ENCODE measurements at regions not wholly inside any gene's neighbourhood (a gene's known extent, or its start where the extent isn't known, plus 50 kb on each side); places are given as distances from the start of the nearest gene placed in this dataset.
A peak's percentile ranks its signal among the peaks of the same experiment; 100 is the strongest.

DNA sequence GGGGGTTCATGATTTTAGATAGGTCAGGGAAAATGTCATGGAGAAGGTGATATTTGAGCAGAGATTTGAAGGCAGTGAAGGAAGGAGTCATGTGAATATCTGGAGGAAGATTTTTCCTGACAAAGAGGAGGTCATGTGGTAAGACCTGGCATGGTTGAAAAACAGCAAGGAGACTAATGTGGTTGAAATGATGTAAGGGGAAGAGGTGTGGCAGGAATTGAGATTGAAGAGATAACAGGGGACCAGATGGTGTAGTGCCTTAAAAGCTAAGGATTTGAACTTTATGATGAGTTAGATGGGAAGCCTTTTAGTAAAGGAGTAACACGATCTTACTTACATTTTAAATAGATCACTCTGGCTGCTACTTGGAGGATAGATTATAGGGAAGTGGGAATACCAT lies 210.9 kb downstream of the RTL9 start:
- Histone ChIP-seq H2AFZ (no peak overlapping the region), H3K27ac (no peak overlapping the region), H3K27me3 (no peaks in the 10 kb centered on the region), H3K9me2 (replicated peaks; ENCODE audit: insufficient read depth) (no peaks in the 10 kb centered on the region), H3K36me3 (replicated peaks; ENCODE audit: insufficient read depth, low read depth) (no peaks in the 10 kb centered on the region), H3K79me2 (no peaks in the 10 kb centered on the region), H4K20me1 (ENCODE audit: insufficient read depth, poor library complexity, severe bottlenecking) (no peaks in the 10 kb centered on the region), H3K4me1 (ENCODE audit: insufficient read depth) (no peaks in the 10 kb centered on the region), H3K4me2 (no peak overlapping the region), H3K9me3 (ENCODE audit: low read depth) (no peaks in the 10 kb centered on the region), H3K4me3 (no peak overlapping the region)
- no peak for DNase-seq (ENCODE audit: low spot score)
- TF ChIP-seq EZH2phosphoT487 (IDR thresholded peaks at IDR 0.05; ENCODE audit: low read depth, severe bottlenecking, unreplicated experiment) (no peak), CTCF (IDR thresholded peaks at IDR 0.05; ENCODE audit: poor library complexity) (no peak), EZH2 (IDR thresholded peaks at IDR 0.05; ENCODE audit: borderline replicate concordance) (no peak)
- WGBS (ENCODE audit: low lambda C conversion rate, missing lambda C conversion rate) = 74% methylated on average over 1 of the region's 1 CpG

DNA sequence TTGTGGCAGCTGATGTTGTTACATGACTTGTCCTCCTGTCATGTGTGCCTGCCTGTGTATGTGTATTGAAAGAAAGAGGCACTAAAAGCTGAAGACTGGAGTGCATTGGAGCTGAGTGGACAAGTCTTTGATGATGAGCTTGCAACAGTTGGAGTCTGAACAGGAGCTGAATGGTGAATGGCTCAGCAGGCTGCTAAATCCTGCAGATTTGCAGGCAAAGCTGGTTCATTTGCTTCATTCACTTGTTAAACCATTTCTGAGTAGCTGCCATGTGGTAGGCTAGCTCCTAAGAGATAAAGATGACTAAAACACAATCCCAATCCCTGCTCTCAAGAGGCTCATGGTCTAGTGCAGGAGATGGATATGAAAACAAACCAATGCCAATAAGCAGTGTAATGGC lies 217.3 kb downstream of the CHRDL1 start:
- H3K4me1 ChIP-seq (ENCODE audit: insufficient read depth) = no peaks in the 10 kb centered on the region
- H3K9me2 ChIP-seq (replicated peaks; ENCODE audit: insufficient read depth) = no peaks in the 10 kb centered on the region

GRCh38 chrX:110584083-110584482 lies 211.5 kb downstream of the CHRDL1 start:
- no peaks in the 10 kb centered on the region for H3K9me2 ChIP-seq (replicated peaks; ENCODE audit: insufficient read depth)
- TF ChIP-seq CTCF (IDR thresholded peaks at IDR 0.05; ENCODE audit: poor library complexity) = no peak
- no peak for TF ChIP-seq EZH2 (IDR thresholded peaks at IDR 0.05; ENCODE audit: borderline replicate concordance)
- TF ChIP-seq EZH2phosphoT487 (IDR thresholded peaks at IDR 0.05; ENCODE audit: low read depth, severe bottlenecking, unreplicated experiment) = no peak
- DNase-seq (ENCODE audit: low spot score) = no peak
- no peak overlapping the region for H3K27ac ChIP-seq
- 62% methylated on average over 3 of the region's 3 CpGs for WGBS (ENCODE audit: low lambda C conversion rate, missing lambda C conversion rate)
- H3K9me3 ChIP-seq (ENCODE audit: low read depth) = no peaks in the 10 kb centered on the region
- no peak overlapping the region for H3K4me2 ChIP-seq
- no peaks in the 10 kb centered on the region for H3K79me2 ChIP-seq
- no peaks in the 10 kb centered on the region for H4K20me1 ChIP-seq (ENCODE audit: insufficient read depth, poor library complexity, severe bottlenecking)
- no peaks in the 10 kb centered on the region for H3K27me3 ChIP-seq
- H3K4me3 ChIP-seq = no peak overlapping the region
- no peaks in the 10 kb centered on the region for H3K36me3 ChIP-seq (replicated peaks; ENCODE audit: insufficient read depth, low read depth)
- H2AFZ ChIP-seq = no peak overlapping the region
- no peaks in the 10 kb centered on the region for H3K4me1 ChIP-seq (ENCODE audit: insufficient read depth)

More for the DNA sequence above, 217.3 kb downstream of the CHRDL1 start:
- Histone ChIP-seq H3K79me2 (no peaks in the 10 kb centered on the region), H3K4me2 (no peak overlapping the region), H2AFZ (no peak overlapping the region), H3K36me3 (replicated peaks; ENCODE audit: insufficient read depth, low read depth) (no peaks in the 10 kb centered on the region), H3K27me3 (no peaks in the 10 kb centered on the region), H4K20me1 (ENCODE audit: insufficient read depth, poor library complexity, severe bottlenecking) (no peaks in the 10 kb centered on the region), H3K9me3 (ENCODE audit: low read depth) (no peaks in the 10 kb centered on the region), H3K27ac (no peak overlapping the region), H3K4me3 (no peak overlapping the region)
- no peak for TF ChIP-seq EZH2 (IDR thresholded peaks at IDR 0.05; ENCODE audit: borderline replicate concordance)
- no peak for TF ChIP-seq EZH2phosphoT487 (IDR thresholded peaks at IDR 0.05; ENCODE audit: low read depth, severe bottlenecking, unreplicated experiment)
- no peak for TF ChIP-seq CTCF (IDR thresholded peaks at IDR 0.05; ENCODE audit: poor library complexity)
- DNase-seq (ENCODE audit: low spot score) = no peak

- no peak overlapping the region for H3K4me3 ChIP-seq
- TF ChIP-seq EZH2 (IDR thresholded peaks at IDR 0.05; ENCODE audit: borderline replicate concordance) = no peak
- TF ChIP-seq CTCF (IDR thresholded peaks at IDR 0.05; ENCODE audit: poor library complexity) = no peak
- no peak for TF ChIP-seq EZH2phosphoT487 (IDR thresholded peaks at IDR 0.05; ENCODE audit: low read depth, severe bottlenecking, unreplicated experiment)
- no peak overlapping the region for H3K4me2 ChIP-seq
- H3K4me1 ChIP-seq (ENCODE audit: insufficient read depth) = no peaks in the 10 kb centered on the region
- 21% methylated on average over 2 of the region's 2 CpGs for WGBS (ENCODE audit: low lambda C conversion rate, missing lambda C conversion rate)
- no peaks in the 10 kb centered on the region for H3K27me3 ChIP-seq
- peak; percentile 8 for DNase-seq (ENCODE audit: low spot score)
- H3K27ac ChIP-seq = no peak overlapping the region
- H3K9me2 ChIP-seq (replicated peaks; ENCODE audit: insufficient read depth) = no peaks in the 10 kb centered on the region
- H3K36me3 ChIP-seq (replicated peaks; ENCODE audit: insufficient read depth, low read depth) = no peaks in the 10 kb centered on the region
- no peaks in the 10 kb centered on the region for H3K79me2 ChIP-seq
- no peak overlapping the region for H2AFZ ChIP-seq
- no peaks in the 10 kb centered on the region for H3K9me3 ChIP-seq (ENCODE audit: low read depth)
- no peaks in the 10 kb centered on the region for H4K20me1 ChIP-seq (ENCODE audit: insufficient read depth, poor library complexity, severe bottlenecking)
These were observed 207.5 kb downstream of the CHRDL1 start for GRCh38 chrX:110588164-110588563.
